Suprapubic skin (tissue), 4 donors: ENCODE measurements at regions not wholly inside any gene's neighbourhood (a gene's known extent, or its start where the extent isn't known, plus 50 kb on each side); places are given as distances from the start of the nearest gene placed in this dataset.

ENCODE experiments used
- CTCF ChIP-seq, 2 donors: fragments of 200-600 bp in 1 of 2; fragments of 450-650 bp in 1 of 2; sonication (generic) in 1 of 2; IDR thresholded peaks; one replicate each; pipeline ENCODE4 v1.5.1; 2016 to 2019; ENCODE audit warnings: antibody characterized with exemption in 2 of 2, mild to moderate bottlenecking in 1 of 2, moderate library complexity in 1 of 2
- POLR2A ChIP-seq, 2 donors: fragments of 450-650 bp; IDR thresholded peaks; one replicate each; pipeline ENCODE4 v1.6.1; 2017; ENCODE audit warnings: antibody characterized with exemption in 2 of 2, mild to moderate bottlenecking in 2 of 2, moderate library complexity in 2 of 2
- POLR2AphosphoS5 ChIP-seq, 3 donors: sonication (generic); formaldehyde crosslinking; IDR thresholded peaks; one replicate each; pipeline ENCODE4 v1.6.1; 2017; ENCODE audit warnings: antibody characterized with exemption in 3 of 3

GRCh38 chr13:26813980-26814348 is 53.4 kb upstream of the GPR12 start:
- TF ChIP-seq CTCF (IDR thresholded peaks at IDR 0.05) (no peak), POLR2AphosphoS5 (IDR thresholded peaks at IDR 0.05) (no peak), POLR2A (IDR thresholded peaks at IDR 0.05) (no peak)
